Lung (tissue), 11 donors: ENCODE measurements at regions not wholly inside any gene's neighbourhood (a gene's known extent, or its start where the extent isn't known, plus 50 kb on each side); places are given as distances from the start of the nearest gene placed in this dataset.
A peak's percentile ranks its signal among the peaks of the same experiment; 100 is the strongest.

Experiments used
- ATAC-seq: fragments of 200-7000 bp; cut with Tn5 transposase; one replicate; pipeline ENCODE4 v1.9.1; 2020; ENCODE audit warnings: moderate number of reproducible peaks; ENCODE audit not compliant: insufficient read depth, low FRiP score
- DNase-seq, 3 donors: peaks; one replicate each; pipeline ENCODE4 v3.0.0-alpha.2; 2013 to 2017
- H3K27ac ChIP-seq, 2 donors: one replicate each; pipeline ENCODE4 v1.5.1; 2013; ENCODE audit warnings: mild to moderate bottlenecking in 2 of 2, moderate library complexity in 2 of 2, control low read depth in 1 of 2, inconsistent platforms in 1 of 2, low read depth in 1 of 2, low read length in 1 of 2
- H3K27me3 ChIP-seq, 3 donors: one replicate each; pipeline ENCODE4 v1.5.1; 2013; ENCODE audit warnings: low read length in 2 of 3; ENCODE audit not compliant: control insufficient read depth in 3 of 3, insufficient read depth in 3 of 3
- H3K36me3 ChIP-seq, 4 donors: one replicate each; pipeline ENCODE4 v1.5.1; 2013; ENCODE audit warnings: low read length in 4 of 4, mild to moderate bottlenecking in 1 of 4, moderate library complexity in 1 of 4; ENCODE audit not compliant: control insufficient read depth in 4 of 4, insufficient read depth in 4 of 4
- H3K4me1 ChIP-seq, 5 donors: one replicate each; pipeline ENCODE4 v1.5.1; 2013; ENCODE audit warnings: low read length in 5 of 5, mild to moderate bottlenecking in 2 of 5, moderate library complexity in 1 of 5; ENCODE audit not compliant: control insufficient read depth in 5 of 5, insufficient read depth in 5 of 5
- H3K4me3 ChIP-seq: one replicate; pipeline ENCODE4 v1.5.1; 2013; ENCODE audit warnings: mild to moderate bottlenecking, control low read depth, moderate library complexity
- H3K9ac ChIP-seq, 2 donors: one replicate each; pipeline ENCODE4 v1.5.1; 2013; ENCODE audit warnings: low read length in 2 of 2, control low read depth in 1 of 2; ENCODE audit not compliant: insufficient read depth in 1 of 2
- H3K9me3 ChIP-seq, 4 donors: one replicate each; pipeline ENCODE4 v1.5.1; 2013; ENCODE audit warnings: low read length in 3 of 4, mild to moderate bottlenecking in 1 of 4, moderate library complexity in 1 of 4; ENCODE audit not compliant: control insufficient read depth in 4 of 4, insufficient read depth in 3 of 4
- CTCF ChIP-seq: IDR thresholded peaks from 2 replicates; pipeline ENCODE4 v1.5.1; 2012; ENCODE audit warnings: mild to moderate bottlenecking; ENCODE audit errors: control extremely low read depth, extremely low read depth
- WGBS, 2 donors: extraction: QIAGEN DNeasy Blood & Tissue Kit; methylation state at CpG; one replicate each; pipeline ENCODE4 v1.1.7; 2013; 5-methylcytosine and 5-hydroxymethylcytosine counted together
- donor health status: control.
- donor health status: control.
- donor health status: Bipolar disorder and iron deficiency.
- donor health status: healthy.
- donor health status: DM: yes; HTN: yes; CAD: no.

- Histone ChIP-seq H3K36me3 (no peaks in the 10 kb centered on the region), H3K4me1 (no peaks in the 10 kb centered on the region), H3K27ac (no peak overlapping the region), H3K9ac (no peak overlapping the region), H3K27me3 (no peaks in the 10 kb centered on the region), H3K4me3 (no peak overlapping the region), H3K9me3 (peaks cover 0 to 3% (median 1%) of the 10 kb centered on the region in 4 donors)
- no peak for ATAC-seq
- 75 to 80% methylated on average over 2 of the region's 2 CpGs for WGBS, 2 donors
- no peak for TF ChIP-seq CTCF
- DNase-seq: no peak
Observed at GRCh38 chr9:115969096-115969495, 184.5 kb upstream of the PAPPA start.

DNA sequence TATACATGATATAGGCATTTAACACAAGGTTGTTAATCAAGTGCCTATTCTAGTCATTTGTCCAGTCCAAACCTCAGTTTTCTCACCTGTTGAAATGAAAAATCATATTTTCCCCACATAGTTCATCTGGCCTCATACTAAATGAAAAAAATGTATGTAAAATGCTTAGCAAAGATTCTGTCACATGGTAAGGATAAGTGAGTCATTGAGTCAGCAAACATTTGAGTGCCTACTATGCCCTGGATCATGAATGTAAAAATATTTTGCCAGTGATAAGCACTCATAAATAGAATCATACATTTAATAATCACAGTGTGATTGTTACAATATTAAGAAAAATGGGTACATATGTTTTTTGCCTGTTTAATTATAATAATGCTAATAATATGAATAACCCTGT, 181.2 kb upstream of the PAPPA start:
- TF ChIP-seq CTCF: no peak
- no peaks in the 10 kb centered on the region for H3K27me3 ChIP-seq
- H3K9me3 ChIP-seq: peaks cover 0 to 3% (median under 1%) of the 10 kb centered on the region in 4 donors
- DNase-seq: no peak
- no peak overlapping the region for H3K27ac ChIP-seq
- H3K9ac ChIP-seq: no peak overlapping the region
- H3K4me3 ChIP-seq: no peak overlapping the region
- H3K36me3 ChIP-seq: no peaks in the 10 kb centered on the region
- ATAC-seq: no peak
- H3K4me1 ChIP-seq: peaks cover 0 to 7% (median 0%) of the 10 kb centered on the region in 5 donors

DNA sequence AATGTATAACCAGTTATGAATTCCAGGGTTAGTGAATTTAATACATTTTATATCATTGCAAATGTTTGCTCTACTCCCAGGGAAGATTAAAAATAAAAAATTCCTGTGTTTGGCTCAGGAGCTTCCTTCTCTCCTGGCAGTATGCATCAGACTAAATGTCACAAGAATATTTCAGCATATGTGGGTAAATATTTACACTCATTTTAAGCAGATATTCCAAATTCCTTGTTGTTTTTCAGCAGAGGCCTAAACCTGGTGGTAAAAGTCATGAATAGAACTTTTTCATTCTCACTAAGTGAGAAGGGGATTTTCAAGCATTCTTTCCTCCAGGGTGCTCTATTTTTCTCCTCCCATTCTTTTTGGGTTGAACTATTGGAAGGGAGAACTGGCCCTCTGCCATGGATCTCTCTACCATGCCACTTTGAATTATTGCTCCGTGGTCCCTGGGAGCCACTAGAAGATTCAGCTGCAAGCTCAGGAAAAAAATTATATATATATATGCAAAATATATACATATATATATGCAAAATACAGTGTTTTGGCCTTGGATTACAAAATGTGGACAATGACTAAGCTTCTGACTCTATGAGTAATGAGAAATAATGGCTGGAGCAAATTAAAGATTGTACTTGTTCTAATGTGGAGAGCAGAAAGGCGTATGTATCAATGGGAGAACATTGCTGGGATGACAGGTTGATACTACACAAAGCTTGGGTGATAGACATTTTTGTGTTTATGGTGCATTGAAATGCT, 180.6 kb upstream of the PAPPA start:
- Histone ChIP-seq H3K36me3 (no peaks in the 10 kb centered on the region), H3K27ac (no peak overlapping the region), H3K9ac (no peak overlapping the region), H3K4me1 (peaks cover 0 to 13% (median 0%) of the 10 kb centered on the region in 5 donors), H3K9me3 (no peaks in the 10 kb centered on the region), H3K27me3 (no peaks in the 10 kb centered on the region), H3K4me3 (no peak overlapping the region)
- ATAC-seq (no peak), DNase-seq (no peak)
- WGBS, 2 donors: 69 to 79% methylated on average over 2 of the region's 2 CpGs
- no peak for TF ChIP-seq CTCF

GRCh38 chr9:115976781-115977180, 176.8 kb upstream of the PAPPA start:
- H3K4me1 ChIP-seq: peaks cover 0 to 19% (median 3%) of the 10 kb centered on the region in 5 donors
- no peaks in the 10 kb centered on the region for H3K27me3 ChIP-seq
- 80 to 89% methylated on average over 2 of the region's 2 CpGs for WGBS, 2 donors
- DNase-seq (peak in 2 of 3 donors; percentile 47 to 66), ATAC-seq (no peak)
- H3K9ac ChIP-seq: no peak overlapping the region
- no peak overlapping the region for H3K4me3 ChIP-seq
- no peaks in the 10 kb centered on the region for H3K9me3 ChIP-seq
- no peak for TF ChIP-seq CTCF
- H3K36me3 ChIP-seq: no peaks in the 10 kb centered on the region
- no peak overlapping the region for H3K27ac ChIP-seq
